ENCODE measurements at regions not wholly inside any gene's neighbourhood (a gene's known extent, or its start where the extent isn't known, plus 50 kb on each side); places are given as distances from the start of the nearest gene placed in this dataset.

DNA sequence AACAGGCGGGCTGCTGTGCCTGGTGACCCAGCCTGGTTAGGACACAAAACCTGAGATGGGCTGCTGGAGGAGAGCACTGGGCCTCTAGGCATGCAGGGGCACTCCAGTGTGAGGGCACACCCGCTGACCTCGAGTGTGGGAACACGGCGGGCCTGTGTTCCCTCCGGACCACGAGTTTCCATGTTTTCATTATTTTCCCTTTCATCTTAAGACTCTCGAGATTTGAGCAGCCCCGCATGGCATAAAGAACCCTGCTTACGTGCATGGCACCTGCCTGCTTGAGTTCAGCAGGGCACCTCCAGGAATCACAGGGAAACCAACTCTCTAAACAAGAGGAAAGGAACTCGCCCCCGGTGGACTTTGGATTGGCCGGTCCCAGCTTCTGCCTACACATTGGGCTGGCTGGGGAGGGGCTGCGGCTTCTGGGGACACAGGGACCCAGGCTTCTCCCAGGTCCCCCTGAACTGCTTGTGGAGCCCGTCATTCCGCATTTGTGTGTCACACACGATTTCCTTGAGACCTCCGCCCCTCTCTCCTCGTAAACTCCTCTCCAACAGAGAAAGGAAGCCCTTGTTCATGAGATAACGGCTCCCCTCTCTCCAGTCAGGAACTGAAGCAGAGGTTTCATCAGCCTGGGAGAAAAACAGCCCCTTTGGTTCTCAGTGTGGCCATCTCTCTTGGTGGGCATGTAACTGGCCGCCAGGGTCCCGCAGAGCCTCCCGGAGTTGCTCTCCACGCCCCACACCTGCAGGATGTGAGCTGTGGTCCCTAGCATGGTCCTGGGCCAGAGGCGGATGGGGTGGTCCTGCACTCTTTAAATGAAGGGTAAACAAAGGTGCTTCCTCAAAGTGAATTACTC is 181.8 kb downstream of the TTLL2 start:
- intact Hi-C loops (cut with micrococcal nuclease; ENCODE audit: unreplicated experiment) = no loop called here
- H3K27ac ChIP-seq (ENCODE audit: low read depth, low read length, poor library complexity, severe bottlenecking) = no peak overlapping the region
- no peaks in the 10 kb centered on the region for H3K36me3 ChIP-seq (ENCODE audit: insufficient read depth, low read length, poor library complexity, severe bottlenecking)
- no peak for TF ChIP-seq EZH2 (IDR thresholded peaks at IDR 0.05; ENCODE audit: borderline replicate concordance, low read depth, low read length, poor library complexity, severe bottlenecking)
- TF ChIP-seq CTCF (conservative IDR thresholded peaks at IDR 0.05; ENCODE audit: low read depth, low read length) = no peak
- no peak overlapping the region for H3K4me3 ChIP-seq (ENCODE audit: low read depth, low read length, poor library complexity, severe bottlenecking)
- BruUV-seq (replicated peaks) = no TSS peak
- no peak for DNase-seq (ENCODE audit: low spot score)
- H3K4me1 ChIP-seq (ENCODE audit: insufficient read depth, low read length, poor library complexity, severe bottlenecking) = peaks cover 8% of the 10 kb centered on the region
- no peaks in the 10 kb centered on the region for H3K27me3 ChIP-seq (replicated peaks; ENCODE audit: insufficient read depth, low read depth, low read length, poor library complexity)
- ChIA-PET CTCF (no interaction called here), POLR2A (ENCODE audit: low non-redundant PET) (no interaction called here)
- no peaks in the 10 kb centered on the region for H3K9me3 ChIP-seq (ENCODE audit: low read depth, low read length, poor library complexity, severe bottlenecking)

DNA sequence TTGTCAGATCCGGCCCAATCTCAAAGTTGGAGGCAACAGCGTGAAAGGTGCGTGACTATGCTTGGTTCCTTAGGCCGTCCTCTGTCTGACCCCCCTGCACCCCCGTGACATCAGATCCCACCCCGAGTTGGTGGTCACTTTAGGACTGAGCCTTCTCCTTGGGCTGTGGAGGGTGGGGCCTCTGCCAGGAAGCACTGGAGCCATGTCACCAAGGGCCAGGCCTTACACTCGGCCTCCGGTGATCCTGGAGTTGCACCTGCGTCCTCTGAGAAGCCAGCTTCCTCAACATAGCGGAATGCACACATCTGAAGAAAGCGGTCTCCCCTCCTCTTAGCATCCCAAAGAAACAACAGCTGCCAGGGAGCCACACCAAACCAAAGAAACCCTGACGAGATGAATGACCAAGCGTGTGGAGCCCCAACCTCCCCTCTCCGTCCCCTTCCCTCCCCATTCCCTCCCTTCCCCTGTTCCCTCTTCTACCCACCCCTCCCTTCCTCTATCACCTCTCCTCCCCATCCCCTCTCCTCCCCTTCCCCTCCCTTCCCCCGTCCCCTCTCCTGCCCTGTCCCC is 182.6 kb downstream of the TTLL2 start:
- Histone ChIP-seq H3K27me3 (replicated peaks; ENCODE audit: insufficient read depth, low read depth, low read length, poor library complexity) (no peaks in the 10 kb centered on the region), H3K4me1 (ENCODE audit: insufficient read depth, low read length, poor library complexity, severe bottlenecking) (peaks cover 8% of the 10 kb centered on the region), H3K4me3 (ENCODE audit: low read depth, low read length, poor library complexity, severe bottlenecking) (no peak overlapping the region), H3K36me3 (ENCODE audit: insufficient read depth, low read length, poor library complexity, severe bottlenecking) (no peaks in the 10 kb centered on the region), H3K9me3 (ENCODE audit: low read depth, low read length, poor library complexity, severe bottlenecking) (no peaks in the 10 kb centered on the region), H3K27ac (ENCODE audit: low read depth, low read length, poor library complexity, severe bottlenecking) (no peak overlapping the region)
- intact Hi-C loops (cut with micrococcal nuclease; ENCODE audit: unreplicated experiment) = no loop called here
- BruUV-seq (replicated peaks) = no TSS peak
- DNase-seq (ENCODE audit: low spot score) = no peak
- POLR2A ChIA-PET (ENCODE audit: low non-redundant PET) = no interaction called here
- TF ChIP-seq CTCF (conservative IDR thresholded peaks at IDR 0.05; ENCODE audit: low read depth, low read length) = no peak
- TF ChIP-seq EZH2 (IDR thresholded peaks at IDR 0.05; ENCODE audit: borderline replicate concordance, low read depth, low read length, poor library complexity, severe bottlenecking) = no peak
- CTCF ChIA-PET = no interaction called here

GRCh38 chr6:167508919-167509852 is 184.3 kb downstream of the TTLL2 start:
- intact Hi-C loops (cut with micrococcal nuclease; ENCODE audit: unreplicated experiment) = no loop called here
- no peak for DNase-seq (ENCODE audit: low spot score)
- TF ChIP-seq CTCF (conservative IDR thresholded peaks at IDR 0.05; ENCODE audit: low read depth, low read length) = no peak
- no peak for TF ChIP-seq EZH2 (IDR thresholded peaks at IDR 0.05; ENCODE audit: borderline replicate concordance, low read depth, low read length, poor library complexity, severe bottlenecking)
- ChIA-PET POLR2A (ENCODE audit: low non-redundant PET) (no interaction called here), CTCF (no interaction called here)
- Histone ChIP-seq H3K4me1 (ENCODE audit: insufficient read depth, low read length, poor library complexity, severe bottlenecking) (peaks cover 20% of the 10 kb centered on the region), H3K4me3 (ENCODE audit: low read depth, low read length, poor library complexity, severe bottlenecking) (no peak overlapping the region), H3K27me3 (replicated peaks; ENCODE audit: insufficient read depth, low read depth, low read length, poor library complexity) (no peaks in the 10 kb centered on the region), H3K9me3 (ENCODE audit: low read depth, low read length, poor library complexity, severe bottlenecking) (no peaks in the 10 kb centered on the region), H3K36me3 (ENCODE audit: insufficient read depth, low read length, poor library complexity, severe bottlenecking) (no peaks in the 10 kb centered on the region), H3K27ac (ENCODE audit: low read depth, low read length, poor library complexity, severe bottlenecking) (no peak overlapping the region)
- no TSS peak for BruUV-seq (replicated peaks)

Data from A673 (cell line).